PC-9 (cell line): ENCODE measurements at regions not wholly inside any gene's neighbourhood (a gene's known extent, or its start where the extent isn't known, plus 50 kb on each side); places are given as distances from the start of the nearest gene placed in this dataset.

Experiments used
- CTCF ChIP-seq: fragments of 200-600 bp; sonication (generic); conservative IDR thresholded peaks from 2 replicates; pipeline ENCODE4 v1.6.1; 2017; ENCODE audit warnings: mixed run types, antibody characterized with exemption, mild to moderate bottlenecking, moderate library complexity
- EZH2 ChIP-seq: fragments of 200-600 bp; sonication (generic); IDR thresholded peaks from 2 replicates; pipeline ENCODE4 v1.8.0; 2017; ENCODE audit warnings: antibody characterized with exemption, low read depth

- TF ChIP-seq CTCF (no peak), EZH2 (no peak)
These were observed 424.6 kb downstream of the CSNK1G3 start for GRCh38 chr5:123936548-123936947.
